B cell (primary cell): ENCODE measurements at regions not wholly inside any gene's neighbourhood (a gene's known extent, or its start where the extent isn't known, plus 50 kb on each side); places are given as distances from the start of the nearest gene placed in this dataset.

ENCODE experiments used
- ATAC-seq: fragments of 200-7000 bp; cut with Tn5 transposase; one replicate; pipeline ENCODE4 v1.10.0; 2021; ENCODE audit warnings: low read depth, mild to moderate bottlenecking, moderate number of reproducible peaks, moderate library complexity
- CTCF ChIA-PET: fragments of 350-600 bp; sonication (Branson Sonifier 250); formaldehyde crosslinking; loops from one replicate; lab custom pipeline; 2021; ENCODE audit warnings: antibody characterized with exemption, inconsistent platforms; lab: Charles Lee
- POLR2A ChIA-PET: fragments of 350-600 bp; sonication (Branson Sonifier 250); formaldehyde crosslinking; loops from one replicate; lab custom pipeline; 2021; ENCODE audit warnings: antibody characterized with exemption; lab: Charles Lee
- DNase-seq: peaks from one replicate; pipeline ENCODE4 v3.0.0; 2013
- H2AFZ ChIP-seq: 2 replicates; pipeline ENCODE4 v1.6.1; 2012; ENCODE audit warnings: mild to moderate bottlenecking, low read depth, low read length; ENCODE audit not compliant: insufficient read depth, poor library complexity, severe bottlenecking
- H3K27ac ChIP-seq, 2 donors: 1 replicate in 1 of 2; 2 replicates in 1 of 2; pipeline ENCODE4 v1.5.1; 2012 to 2013; ENCODE audit warnings: low read length in 2 of 2, mild to moderate bottlenecking in 2 of 2, moderate library complexity in 1 of 2
- H3K27me3 ChIP-seq, 4 experiments: fragments of 200-600 bp in 1 of 4; sonication (generic) in 1 of 4; replicated peaks in 1 of 4; 1 replicate in 2 of 4; 2 replicates in 2 of 4; pipeline versions ENCODE4 v1.6.1 to v1.7.0; 2013 to 2016; ENCODE audit warnings: low read length in 3 of 4, mild to moderate bottlenecking in 2 of 4, mixed read lengths in 1 of 4, moderate library complexity in 1 of 4; ENCODE audit not compliant: insufficient read depth in 4 of 4, control insufficient read depth in 3 of 4; ENCODE audit errors: control extremely low read depth in 1 of 4
- H3K36me3 ChIP-seq, 2 experiments: replicated peaks in 1 of 2; 1 replicate in 1 of 2; 2 replicates in 1 of 2; pipeline versions ENCODE4 v1.6.1 to v1.7.1; 2013; ENCODE audit warnings: low read length in 1 of 2; ENCODE audit not compliant: insufficient read depth in 2 of 2, control insufficient read depth in 1 of 2; ENCODE audit errors: control extremely low read depth in 1 of 2, extremely low read depth in 1 of 2
- H3K4me1 ChIP-seq, 2 donors: fragments of 200-600 bp in 1 of 2; sonication (generic) in 1 of 2; 1 replicate in 1 of 2; 2 replicates in 1 of 2; pipeline versions ENCODE4 v1.5.1 to v1.6.1; 2013 to 2017; ENCODE audit warnings: low read length in 2 of 2; ENCODE audit not compliant: control insufficient read depth in 2 of 2, insufficient read depth in 2 of 2
- H3K4me2 ChIP-seq: replicated peaks from 2 replicates; pipeline ENCODE3; 2012; ENCODE audit warnings: mild to moderate bottlenecking, low read depth, low read length; ENCODE audit not compliant: poor library complexity, severe bottlenecking
- H3K4me3 ChIP-seq, 5 experiments: fragments of 200-600 bp in 1 of 5; sonication (generic) in 1 of 5; 1 replicate in 3 of 5; 2 replicates in 2 of 5; pipeline versions ENCODE4 v1.5.1 to v1.7.0; 2011 to 2016; ENCODE audit warnings: low read length in 4 of 5, mild to moderate bottlenecking in 4 of 5, low read depth in 2 of 5, control low read depth in 1 of 5, moderate library complexity in 1 of 5; ENCODE audit not compliant: insufficient read depth in 1 of 5; ENCODE audit errors: control extremely low read depth in 1 of 5, extremely low read depth in 1 of 5
- H3K79me2 ChIP-seq: fragments of 200-600 bp; sonication (generic); one replicate; pipeline ENCODE4 v1.6.0; 2016; ENCODE audit warnings: low read length; ENCODE audit not compliant: control insufficient read depth, insufficient read depth
- H3K9ac ChIP-seq: fragments of 200-600 bp; sonication (generic); 2 replicates; pipeline ENCODE4 v1.6.1; 2017; ENCODE audit warnings: mild to moderate bottlenecking, low read length, moderate library complexity
- H3K9me3 ChIP-seq, 3 donors: one replicate each; pipeline versions ENCODE4 v1.6.1 to v1.7.1; 2013; ENCODE audit warnings: low read length in 2 of 3; ENCODE audit not compliant: control insufficient read depth in 2 of 3, insufficient read depth in 1 of 3; ENCODE audit errors: control extremely low read depth in 1 of 3
- H4K20me1 ChIP-seq: 2 replicates; pipeline ENCODE4 v1.6.0; 2012; ENCODE audit warnings: mild to moderate bottlenecking, low read length; ENCODE audit not compliant: insufficient read depth, control insufficient read depth, poor library complexity, severe bottlenecking
- H3K27ac Mint-ChIP-seq: one replicate; pipeline ENCODE4 v1.8.0; 2021; ENCODE audit warnings: mixed read lengths
- H3K27me3 Mint-ChIP-seq: one replicate; pipeline ENCODE4 v1.8.0; 2021; ENCODE audit warnings: mixed read lengths
- H3K4me1 Mint-ChIP-seq: one replicate; pipeline ENCODE4 v1.8.0; 2021; ENCODE audit warnings: mixed read lengths
- H3K4me3 Mint-ChIP-seq: one replicate; pipeline ENCODE4 v1.8.0; 2021; ENCODE audit warnings: mixed read lengths
- H3K9me3 Mint-ChIP-seq: one replicate; pipeline ENCODE4 v1.8.0; 2022; ENCODE audit warnings: mixed read lengths; ENCODE audit not compliant: insufficient read depth
- EZH2 ChIP-seq: IDR thresholded peaks from 2 replicates; pipeline ENCODE4 v1.6.1; 2012; ENCODE audit warnings: borderline replicate concordance, low read depth, mild to moderate bottlenecking, moderate library complexity, low read length; ENCODE audit not compliant: insufficient read depth, poor library complexity, severe bottlenecking
- WGBS: methylation state at CpG from one replicate; pipeline ENCODE4 v1.1.5; 2013; ENCODE audit warnings: missing lambda C conversion rate; ENCODE audit not compliant: insufficient coverage; 5-methylcytosine and 5-hydroxymethylcytosine counted together
- intact Hi-C: fragments of 100-400 bp; cut with micrococcal nuclease; formaldehyde crosslinking; loops from one replicate; pipeline ENCODE4 v1.10.0; 2022
- TF ChIP-seq, protein P1 (sequence below): fragments of 200-600 bp; IDR thresholded peaks from one replicate; pipeline ENCODE4 v1.8.0; 2022; ENCODE audit warnings: antibody characterized with exemption, mild to moderate bottlenecking

DNA sequence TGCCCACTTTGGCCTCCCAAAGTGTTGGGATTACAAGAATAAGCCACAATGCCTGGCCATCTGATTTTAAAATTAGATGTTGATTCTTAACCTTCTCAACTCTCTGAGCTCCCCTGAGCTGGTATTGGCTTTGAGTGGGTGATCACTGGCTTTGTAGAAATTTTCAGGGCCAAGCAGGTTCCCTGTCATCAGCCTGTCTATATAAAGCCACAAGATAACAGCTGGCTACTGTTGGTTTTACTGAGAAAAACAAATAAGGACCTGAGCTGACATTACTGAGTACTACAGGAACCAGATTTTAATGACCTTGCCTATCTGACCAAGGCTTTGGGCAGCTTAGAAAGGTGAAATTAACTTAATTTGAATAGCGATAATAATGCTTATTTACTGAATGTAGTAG is 153.6 kb downstream of the MSX2 start:
- ATAC-seq (no peak), DNase-seq (no peak)
- Histone ChIP-seq H3K4me1 (no peaks in the 10 kb centered on the region), H3K9ac (no peak overlapping the region), H3K27ac (no peak overlapping the region), H4K20me1 (no peaks in the 10 kb centered on the region), H3K4me3 (no peak overlapping the region), H3K36me3 (no peaks in the 10 kb centered on the region), H2AFZ (no peak overlapping the region), H3K79me2 (no peaks in the 10 kb centered on the region), H3K27me3 (no peaks in the 10 kb centered on the region), H3K9me3 (peaks cover 0 to 18% (median 0%) of the 10 kb centered on the region in 3 donors), H3K4me2 (no peak overlapping the region)
- no peak overlapping the region for H3K27ac Mint-ChIP-seq
- no peaks in the 10 kb centered on the region for H3K4me1 Mint-ChIP-seq
- H3K27me3 Mint-ChIP-seq = peaks cover 3% of the 10 kb centered on the region
- intact Hi-C loops = no loop called here
- POLR2A ChIA-PET = no interaction called here
- TF ChIP-seq, protein P1, sequence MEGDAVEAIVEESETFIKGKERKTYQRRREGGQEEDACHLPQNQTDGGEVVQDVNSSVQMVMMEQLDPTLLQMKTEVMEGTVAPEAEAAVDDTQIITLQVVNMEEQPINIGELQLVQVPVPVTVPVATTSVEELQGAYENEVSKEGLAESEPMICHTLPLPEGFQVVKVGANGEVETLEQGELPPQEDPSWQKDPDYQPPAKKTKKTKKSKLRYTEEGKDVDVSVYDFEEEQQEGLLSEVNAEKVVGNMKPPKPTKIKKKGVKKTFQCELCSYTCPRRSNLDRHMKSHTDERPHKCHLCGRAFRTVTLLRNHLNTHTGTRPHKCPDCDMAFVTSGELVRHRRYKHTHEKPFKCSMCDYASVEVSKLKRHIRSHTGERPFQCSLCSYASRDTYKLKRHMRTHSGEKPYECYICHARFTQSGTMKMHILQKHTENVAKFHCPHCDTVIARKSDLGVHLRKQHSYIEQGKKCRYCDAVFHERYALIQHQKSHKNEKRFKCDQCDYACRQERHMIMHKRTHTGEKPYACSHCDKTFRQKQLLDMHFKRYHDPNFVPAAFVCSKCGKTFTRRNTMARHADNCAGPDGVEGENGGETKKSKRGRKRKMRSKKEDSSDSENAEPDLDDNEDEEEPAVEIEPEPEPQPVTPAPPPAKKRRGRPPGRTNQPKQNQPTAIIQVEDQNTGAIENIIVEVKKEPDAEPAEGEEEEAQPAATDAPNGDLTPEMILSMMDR = no peak
- TF ChIP-seq EZH2 = no peak
- no peak overlapping the region for H3K4me3 Mint-ChIP-seq
- CTCF ChIA-PET = no interaction called here
- WGBS = 89% methylated on average over 1 of the region's 1 CpG
- peaks cover 11% of the 10 kb centered on the region for H3K9me3 Mint-ChIP-seq

DNA sequence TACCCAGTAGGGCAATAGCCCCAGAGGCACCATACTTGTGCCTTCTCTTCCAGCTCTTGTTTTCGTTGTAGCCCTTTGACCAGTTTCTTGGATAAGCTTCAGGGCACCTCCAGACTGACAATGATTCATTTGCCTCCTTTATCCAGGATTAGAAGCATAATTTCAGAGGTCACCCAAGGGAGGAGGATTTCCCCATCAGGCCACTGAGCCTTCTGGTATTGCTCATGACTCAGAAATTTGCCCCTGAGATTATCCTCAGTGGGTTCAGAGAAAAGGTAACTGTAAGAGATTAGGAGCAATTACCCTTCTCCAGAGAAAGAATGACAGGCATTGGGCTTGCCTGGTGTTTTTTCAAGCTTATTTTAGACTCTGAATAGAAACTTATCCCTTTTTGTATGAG is 147.9 kb downstream of the MSX2 start:
- H3K27me3 Mint-ChIP-seq = peaks cover 8% of the 10 kb centered on the region
- WGBS = 50% methylated on average over 1 of the region's 1 CpG
- ATAC-seq (no peak), DNase-seq (no peak)
- POLR2A ChIA-PET = no interaction called here
- no peaks in the 10 kb centered on the region for H3K36me3 ChIP-seq
- no peak overlapping the region for H2AFZ ChIP-seq
- no peak overlapping the region for H3K4me2 ChIP-seq
- CTCF ChIA-PET = no interaction called here
- H3K4me1 Mint-ChIP-seq = no peaks in the 10 kb centered on the region
- no peaks in the 10 kb centered on the region for H3K9me3 Mint-ChIP-seq
- no peaks in the 10 kb centered on the region for H4K20me1 ChIP-seq
- no peak overlapping the region for H3K4me3 Mint-ChIP-seq
- peaks cover 0 to 4% (median 0%) of the 10 kb centered on the region in 3 donors for H3K9me3 ChIP-seq
- intact Hi-C loops = no loop called here
- TF ChIP-seq, protein P1 = no peak
- no peak for TF ChIP-seq EZH2
- H3K9ac ChIP-seq = no peak overlapping the region
- H3K4me1 ChIP-seq = no peaks in the 10 kb centered on the region
- H3K79me2 ChIP-seq = no peaks in the 10 kb centered on the region
- H3K4me3 ChIP-seq = no peak overlapping the region
- no peak overlapping the region for H3K27ac Mint-ChIP-seq
- no peak overlapping the region for H3K27ac ChIP-seq
- H3K27me3 ChIP-seq = no peaks in the 10 kb centered on the region
